ENCODE measurements at regions not wholly inside any gene's neighbourhood (a gene's known extent, or its start where the extent isn't known, plus 50 kb on each side); places are given as distances from the start of the nearest gene placed in this dataset.

- TF ChIP-seq CTCF (conservative IDR thresholded peaks at IDR 0.05 in 1 of 2, IDR thresholded peaks at IDR 0.05 in 1 of 2; ENCODE audit: low read depth in 1 of 2, low read length in 2 of 2) (no peak), EZH2 (IDR thresholded peaks at IDR 0.05; ENCODE audit: low read length, missing control alignments) (no peak)
Measured at GRCh38 chr10:36147529-36147928, 505.4 kb upstream of the FZD8 start.

Measured in fibroblast of lung (primary cell).